ENCODE measurements at regions not wholly inside any gene's neighbourhood (a gene's known extent, or its start where the extent isn't known, plus 50 kb on each side); places are given as distances from the start of the nearest gene placed in this dataset.

DNA sequence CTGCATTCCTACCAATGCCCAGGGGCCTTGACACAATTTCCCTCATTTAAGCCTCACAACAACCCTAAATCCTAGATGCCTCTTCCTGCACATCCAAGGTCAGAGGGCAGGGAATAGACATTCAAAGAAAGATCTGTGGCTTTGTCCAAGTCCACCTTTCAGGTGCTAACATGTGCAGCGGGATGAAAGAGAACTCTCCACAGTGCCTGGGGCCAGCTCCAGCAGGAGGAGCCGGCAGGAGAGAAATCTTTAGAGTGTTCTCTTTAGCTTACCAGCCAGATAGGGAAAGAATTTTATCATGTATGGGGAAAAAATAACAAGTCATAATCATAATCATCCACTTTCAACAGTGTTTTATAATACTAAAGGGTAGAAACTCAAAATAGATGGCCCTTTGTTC, 319.7 kb downstream of the MATN1 start:
- TF ChIP-seq, protein P1, sequence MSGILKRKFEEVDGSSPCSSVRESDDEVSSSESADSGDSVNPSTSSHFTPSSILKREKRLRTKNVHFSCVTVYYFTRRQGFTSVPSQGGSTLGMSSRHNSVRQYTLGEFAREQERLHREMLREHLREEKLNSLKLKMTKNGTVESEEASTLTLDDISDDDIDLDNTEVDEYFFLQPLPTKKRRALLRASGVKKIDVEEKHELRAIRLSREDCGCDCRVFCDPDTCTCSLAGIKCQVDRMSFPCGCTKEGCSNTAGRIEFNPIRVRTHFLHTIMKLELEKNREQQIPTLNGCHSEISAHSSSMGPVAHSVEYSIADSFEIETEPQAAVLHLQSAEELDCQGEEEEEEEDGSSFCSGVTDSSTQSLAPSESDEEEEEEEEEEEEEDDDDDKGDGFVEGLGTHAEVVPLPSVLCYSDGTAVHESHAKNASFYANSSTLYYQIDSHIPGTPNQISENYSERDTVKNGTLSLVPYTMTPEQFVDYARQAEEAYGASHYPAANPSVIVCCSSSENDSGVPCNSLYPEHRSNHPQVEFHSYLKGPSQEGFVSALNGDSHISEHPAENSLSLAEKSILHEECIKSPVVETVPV (CRISPR knock-in tag; IDR thresholded peaks at IDR 0.05), result no peak
- TF ChIP-seq PATZ1 (CRISPR knock-in tag; IDR thresholded peaks at IDR 0.05; ENCODE audit: borderline replicate concordance) (no peak), ARNTL (CRISPR knock-in tag; IDR thresholded peaks at IDR 0.05; ENCODE audit: borderline replicate concordance, low read depth) (no peak), ZNF70 (CRISPR knock-in tag; IDR thresholded peaks at IDR 0.05) (no peak), ESRRG (CRISPR knock-in tag; IDR thresholded peaks at IDR 0.05) (no peak), ZNF8 (CRISPR knock-in tag; IDR thresholded peaks at IDR 0.05) (no peak)
